Prostate gland (tissue), 2 donors: ENCODE measurements at regions not wholly inside any gene's neighbourhood (a gene's known extent, or its start where the extent isn't known, plus 50 kb on each side); places are given as distances from the start of the nearest gene placed in this dataset.
"Not testable (repeated sequence)": the region's sequence is repeated elsewhere in the genome, so short reads cannot be mapped to it uniquely, and the experiment has no call there.

Experiments used
- DNase-seq: peaks from one replicate; pipeline ENCODE4 v3.0.0-alpha.2; 2019; ENCODE audit warnings: low spot score
- H3K27ac ChIP-seq, 2 donors: fragments of 200-600 bp; sonication (generic); 2 replicates each; pipeline ENCODE4 v1.5.1; 2017 to 2019
- H3K27me3 ChIP-seq: fragments of 200-600 bp; sonication (generic); replicated peaks from 2 replicates; pipeline ENCODE4 v1.5.1; 2019; ENCODE audit not compliant: insufficient read depth
- H3K36me3 ChIP-seq, 2 donors: fragments of 200-600 bp; sonication (generic); 1 replicate in 1 of 2; 2 replicates in 1 of 2; pipeline versions ENCODE4 v1.5.1 to v1.8.1; 2017 to 2019
- H3K4me1 ChIP-seq: fragments of 200-600 bp; sonication (generic); replicated peaks from 2 replicates; pipeline ENCODE4 v1.5.1; 2019
- H3K4me3 ChIP-seq, 2 donors: fragments of 200-600 bp; sonication (generic); 2 replicates each; pipeline ENCODE4 v1.5.1; 2017 to 2019
- H3K9me3 ChIP-seq: fragments of 200-600 bp; sonication (generic); 2 replicates; pipeline ENCODE4 v1.5.1; 2017
- CTCF ChIP-seq, 4 experiments: fragments of 200-600 bp in 2 of 4; fragments of 450-650 bp in 2 of 4; sonication (generic) in 2 of 4; IDR thresholded peaks; 1 replicate in 3 of 4; 2 replicates in 1 of 4; pipeline ENCODE4 v1.5.1; 2016 to 2019; ENCODE audit warnings: antibody characterized with exemption in 4 of 4, mild to moderate bottlenecking in 2 of 4, moderate library complexity in 2 of 4
- POLR2A ChIP-seq: fragments of 450-650 bp; IDR thresholded peaks from one replicate; pipeline ENCODE4 v1.6.1; 2016; ENCODE audit warnings: antibody characterized with exemption, mild to moderate bottlenecking
- POLR2AphosphoS5 ChIP-seq: sonication (generic); formaldehyde crosslinking; IDR thresholded peaks from one replicate; pipeline ENCODE4 v1.6.1; 2017; ENCODE audit warnings: antibody characterized with exemption
- WGBS: methylation state at CpG from one replicate; pipeline ENCODE4 v1.1.5; 2018; 5-methylcytosine and 5-hydroxymethylcytosine counted together
- intact Hi-C: fragments of 100-400 bp; cut with DNase I; formaldehyde crosslinking; loops from one replicate; pipeline ENCODE4 v1.14.2; 2022

GRCh38 chr4:84215217-84215616, 283.9 kb downstream of the NKX6-1 start:
- WGBS, result 84% methylated on average over 2 of the region's 2 CpGs
- no peaks in the 10 kb centered on the region for H3K4me1 ChIP-seq
- H3K4me3 ChIP-seq, result no peak overlapping the region
- intact Hi-C loops, result no loop called here
- no peaks in the 10 kb centered on the region for H3K36me3 ChIP-seq
- no peaks in the 10 kb centered on the region for H3K9me3 ChIP-seq
- H3K27me3 ChIP-seq, result no peaks in the 10 kb centered on the region
- TF ChIP-seq CTCF (IDR thresholded peaks at IDR 0.05), result no peak
- no peak for DNase-seq
- no peak overlapping the region for H3K27ac ChIP-seq

- H3K27me3 ChIP-seq, H3K9me3 ChIP-seq, DNase-seq, H3K36me3 ChIP-seq, intact Hi-C loops, H3K4me1 ChIP-seq, H3K27ac ChIP-seq, H3K4me3 ChIP-seq: not testable (repeated sequence)
- WGBS, result 35% methylated on average over 4 of the region's 4 CpGs
Measured at GRCh38 chr4:84206226-84206625, 292.9 kb downstream of the NKX6-1 start.

GRCh38 chr4:84189144-84189543, 309.9 kb downstream of the NKX6-1 start:
- Histone ChIP-seq H3K36me3 (no peaks in the 10 kb centered on the region), H3K4me3 (no peak overlapping the region), H3K27me3 (no peaks in the 10 kb centered on the region), H3K27ac (no peak overlapping the region), H3K4me1 (no peaks in the 10 kb centered on the region), H3K9me3 (no peaks in the 10 kb centered on the region)
- DNase-seq, result no peak
- 19% methylated on average over 1 of the region's 1 CpG for WGBS
- TF ChIP-seq POLR2AphosphoS5, result no peak
- no peak for TF ChIP-seq POLR2A
- TF ChIP-seq CTCF (IDR thresholded peaks at IDR 0.05), result no peak
- intact Hi-C loops, result no loop called here

- Histone ChIP-seq H3K4me1 (no peaks in the 10 kb centered on the region), H3K9me3 (no peaks in the 10 kb centered on the region), H3K36me3 (no peaks in the 10 kb centered on the region), H3K27ac (no peak overlapping the region), H3K27me3 (no peaks in the 10 kb centered on the region), H3K4me3 (no peak overlapping the region)
- intact Hi-C loops, result no loop called here
- TF ChIP-seq POLR2A (no peak), POLR2AphosphoS5 (no peak), CTCF (IDR thresholded peaks at IDR 0.05) (no peak)
- DNase-seq, result no peak
- WGBS, result 96% methylated on average over 2 of the region's 2 CpGs
Measured at GRCh38 chr4:84179409-84179808, 319.7 kb downstream of the NKX6-1 start.

GRCh38 chr4:84177831-84178542, 321.1 kb downstream of the NKX6-1 start:
- Histone ChIP-seq H3K4me1 (no peaks in the 10 kb centered on the region), H3K9me3 (no peaks in the 10 kb centered on the region), H3K36me3 (no peaks in the 10 kb centered on the region), H3K27ac (no peak overlapping the region), H3K4me3 (no peak overlapping the region), H3K27me3 (no peaks in the 10 kb centered on the region)
- WGBS, result 63% methylated on average over 5 of the region's 5 CpGs
- DNase-seq, result no peak
- intact Hi-C loops, result no loop called here
- TF ChIP-seq CTCF (IDR thresholded peaks at IDR 0.05) (no peak), POLR2A (no peak), POLR2AphosphoS5 (no peak)
